CD4-positive, alpha-beta T cell (primary cell): ENCODE measurements at regions not wholly inside any gene's neighbourhood (a gene's known extent, or its start where the extent isn't known, plus 50 kb on each side); places are given as distances from the start of the nearest gene placed in this dataset.

Experiments used
- ATAC-seq: fragments of 200-7000 bp; cut with Tn5 transposase; one replicate; pipeline ENCODE4 v1.10.0; 2022; ENCODE audit warnings: mild to moderate bottlenecking; ENCODE audit not compliant: poor library complexity
- CTCF ChIA-PET: fragments of 350-600 bp; sonication (Branson Sonifier 250); formaldehyde crosslinking; loops from one replicate; lab custom pipeline; 2021; ENCODE audit warnings: antibody characterized with exemption, inconsistent platforms; lab: Charles Lee
- POLR2A ChIA-PET: fragments of 350-600 bp; sonication (Branson Sonifier 250); formaldehyde crosslinking; loops from one replicate; lab custom pipeline; 2021; ENCODE audit warnings: antibody characterized with exemption, inconsistent platforms; lab: Charles Lee
- DNase-seq, 14 experiments: peaks; one replicate each; pipeline ENCODE4 v3.0.0-alpha.2; 2013 to 2020; ENCODE audit warnings: mixed read lengths in 2 of 14
- H3K27ac ChIP-seq, 2 donors: one replicate each; pipeline versions ENCODE4 v1.5.1 to v1.7.0; 2013; ENCODE audit warnings: low read length in 2 of 2, low read depth in 1 of 2, mild to moderate bottlenecking in 1 of 2
- H3K27me3 ChIP-seq, 2 experiments: 1 replicate in 1 of 2; 2 replicates in 1 of 2; pipeline versions ENCODE4 v1.6.1 to v1.7.0; 2013; ENCODE audit warnings: low read length in 2 of 2, control low read depth in 1 of 2, mild to moderate bottlenecking in 1 of 2, moderate library complexity in 1 of 2; ENCODE audit not compliant: insufficient read depth in 2 of 2, control insufficient read depth in 1 of 2
- H3K36me3 ChIP-seq: one replicate; pipeline ENCODE4 v1.6.1; 2013; ENCODE audit warnings: low read length, control low read depth; ENCODE audit not compliant: insufficient read depth
- H3K4me1 ChIP-seq: one replicate; pipeline ENCODE4 v1.6.1; 2013; ENCODE audit warnings: low read length, control low read depth; ENCODE audit not compliant: insufficient read depth
- H3K4me3 ChIP-seq: one replicate; pipeline ENCODE4 v1.5.1; 2013; ENCODE audit warnings: mild to moderate bottlenecking, low read length, moderate library complexity
- H3K9me3 ChIP-seq, 2 experiments: 1 replicate in 1 of 2; 2 replicates in 1 of 2; pipeline versions ENCODE4 v1.6.1 to v1.7.0; 2013; ENCODE audit warnings: low read length in 2 of 2, mild to moderate bottlenecking in 2 of 2, control low read depth in 1 of 2, moderate library complexity in 1 of 2; ENCODE audit not compliant: control insufficient read depth in 1 of 2, insufficient read depth in 1 of 2
- H3K27ac Mint-ChIP-seq: one replicate; pipeline ENCODE4 v1.8.0; 2020; ENCODE audit warnings: mixed read lengths
- H3K27me3 Mint-ChIP-seq: one replicate; pipeline ENCODE4 v1.8.0; 2021; ENCODE audit warnings: mixed read lengths
- H3K36me3 Mint-ChIP-seq: one replicate; pipeline ENCODE4 v1.8.0; 2021; ENCODE audit warnings: low read depth, mixed read lengths
- H3K4me1 Mint-ChIP-seq: one replicate; pipeline ENCODE4 v1.8.0; 2021; ENCODE audit warnings: low read depth, mixed read lengths
- H3K4me3 Mint-ChIP-seq: one replicate; pipeline ENCODE4 v1.8.0; 2020; ENCODE audit warnings: mild to moderate bottlenecking, mixed read lengths
- H3K9me3 Mint-ChIP-seq: one replicate; pipeline ENCODE4 v1.8.0; 2020; ENCODE audit warnings: mixed read lengths
- CTCF ChIP-seq: fragments of 200-600 bp; IDR thresholded peaks from one replicate; pipeline ENCODE4 v1.8.0; 2022; ENCODE audit warnings: antibody characterized with exemption, mild to moderate bottlenecking
- intact Hi-C, 2 experiments: fragments of 100-400 bp; cut with DNase I in 1 of 2; cut with micrococcal nuclease in 1 of 2; formaldehyde crosslinking; loops; one replicate each; pipeline versions ENCODE4 v1.15.1 to v1.9.0; 2023 to 2025; cut with DNase I, micrococcal nuclease

GRCh38 chr15:88717382-88718031 is 78.7 kb downstream of the ISG20 start:
- Mint-ChIP-seq H3K9me3 (no peaks in the 10 kb centered on the region), H3K4me1 (no peaks in the 10 kb centered on the region), H3K4me3 (no peak overlapping the region), H3K27ac (no peak overlapping the region), H3K27me3 (peaks cover 21% of the 10 kb centered on the region), H3K36me3 (no peaks in the 10 kb centered on the region)
- Histone ChIP-seq H3K4me1 (no peaks in the 10 kb centered on the region), H3K9me3 (no peaks in the 10 kb centered on the region), H3K36me3 (no peaks in the 10 kb centered on the region), H3K27me3 (peaks cover 11 to 14% of the 10 kb centered on the region in 2 experiments), H3K27ac (no peak overlapping the region), H3K4me3 (no peak overlapping the region)
- TF ChIP-seq CTCF: no peak
- ATAC-seq: no peak
- intact Hi-C loops: no loop called here
- DNase-seq: no peak
- ChIA-PET CTCF (no interaction called here), POLR2A (no interaction called here)

GRCh38 chr15:88718731-88719130 is 79.9 kb downstream of the ISG20 start:
- DNase-seq (no peak), ATAC-seq (no peak)
- Histone ChIP-seq H3K36me3 (no peaks in the 10 kb centered on the region), H3K9me3 (no peaks in the 10 kb centered on the region), H3K27me3 (peaks cover 7 to 8% of the 10 kb centered on the region in 2 experiments), H3K4me3 (no peak overlapping the region), H3K4me1 (no peaks in the 10 kb centered on the region), H3K27ac (no peak overlapping the region)
- H3K36me3 Mint-ChIP-seq: no peaks in the 10 kb centered on the region
- ChIA-PET POLR2A (no interaction called here), CTCF (no interaction called here)
- no peak overlapping the region for H3K4me3 Mint-ChIP-seq
- H3K4me1 Mint-ChIP-seq: no peaks in the 10 kb centered on the region
- H3K9me3 Mint-ChIP-seq: no peaks in the 10 kb centered on the region
- H3K27me3 Mint-ChIP-seq: peaks cover 18% of the 10 kb centered on the region
- intact Hi-C loops: no loop called here
- H3K27ac Mint-ChIP-seq: no peak overlapping the region
- TF ChIP-seq CTCF: no peak

GRCh38 chr15:88719654-88720053 is 80.8 kb downstream of the ISG20 start:
- peaks cover 4 to 5% of the 10 kb centered on the region in 2 experiments for H3K27me3 ChIP-seq
- Mint-ChIP-seq H3K4me1 (no peaks in the 10 kb centered on the region), H3K27me3 (peaks cover 17% of the 10 kb centered on the region), H3K36me3 (no peaks in the 10 kb centered on the region), H3K27ac (no peak overlapping the region), H3K4me3 (no peak overlapping the region), H3K9me3 (peaks cover 2% of the 10 kb centered on the region)
- intact Hi-C loops: no loop called here
- peaks cover 0 to 3% of the 10 kb centered on the region in 2 experiments for H3K9me3 ChIP-seq
- ATAC-seq: no peak
- H3K4me1 ChIP-seq: no peaks in the 10 kb centered on the region
- no peak for DNase-seq
- H3K4me3 ChIP-seq: no peak overlapping the region
- H3K27ac ChIP-seq: no peak overlapping the region
- CTCF ChIA-PET: no interaction called here
- POLR2A ChIA-PET: no interaction called here
- H3K36me3 ChIP-seq: no peaks in the 10 kb centered on the region
- TF ChIP-seq CTCF: no peak
